Pulmonary artery endothelial cell (primary cell): ENCODE measurements at regions not wholly inside any gene's neighbourhood (a gene's known extent, or its start where the extent isn't known, plus 50 kb on each side); places are given as distances from the start of the nearest gene placed in this dataset.
"Not testable (repeated sequence)": the region's sequence is repeated elsewhere in the genome, so short reads cannot be mapped to it uniquely, and the experiment has no call there.

Experiments used
- DNase-seq: peaks from one replicate; pipeline ENCODE4 v3.0.0-alpha.2; 2011; ENCODE audit warnings: low read depth, low spot score

- DNase-seq, result not testable (repeated sequence)
These were observed 486.2 kb upstream of the TNP1 start for GRCh38 chr2:217346043-217346442.

GRCh38 chr2:217340899-217341298, 481.0 kb upstream of the TNP1 start:
- no peak for DNase-seq

GRCh38 chr2:217340176-217340575, 480.3 kb upstream of the TNP1 start:
- no peak for DNase-seq

- DNase-seq, result no peak
These were observed 479.9 kb upstream of the TNP1 start for GRCh38 chr2:217339753-217340152.

GRCh38 chr2:217338306-217338916, 478.5 kb upstream of the TNP1 start:
- DNase-seq, result no peak

GRCh38 chr2:217337771-217338170, 477.9 kb upstream of the TNP1 start:
- no peak for DNase-seq

GRCh38 chr2:217336694-217337093, 476.8 kb upstream of the TNP1 start:
- DNase-seq, result no peak

GRCh38 chr2:217335341-217335966, 475.6 kb upstream of the TNP1 start:
- DNase-seq, result no peak

GRCh38 chr2:217334561-217334960, 474.7 kb upstream of the TNP1 start:
- DNase-seq, result no peak

GRCh38 chr2:217332866-217333265, 473.0 kb upstream of the TNP1 start:
- no peak for DNase-seq

GRCh38 chr2:217332417-217332791, 472.5 kb upstream of the TNP1 start:
- DNase-seq, result no peak

GRCh38 chr2:217331523-217332416, 471.9 kb upstream of the TNP1 start:
- peak; percentile 29 for DNase-seq

GRCh38 chr2:217330647-217331046, 470.8 kb upstream of the TNP1 start:
- DNase-seq, result no peak

- DNase-seq, result no peak
These were observed 469.2 kb upstream of the TNP1 start for GRCh38 chr2:217329023-217329431.

GRCh38 chr2:217328622-217328978, 468.7 kb upstream of the TNP1 start:
- no peak for DNase-seq

- DNase-seq, result no peak
These were observed 468.2 kb upstream of the TNP1 start for GRCh38 chr2:217327953-217328621.

- no peak for DNase-seq
These were observed 466.6 kb upstream of the TNP1 start for GRCh38 chr2:217326238-217327022.

GRCh38 chr2:217325816-217326215, 466.0 kb upstream of the TNP1 start:
- DNase-seq, result no peak

GRCh38 chr2:217325251-217325650, 465.4 kb upstream of the TNP1 start:
- no peak for DNase-seq

- DNase-seq, result no peak
These were observed 456.9 kb upstream of the TNP1 start for GRCh38 chr2:217316743-217317142.

GRCh38 chr2:217314021-217314460, 454.2 kb upstream of the TNP1 start:
- no peak for DNase-seq
